OCI-LY7 (cell line): ENCODE measurements at regions not wholly inside any gene's neighbourhood (a gene's known extent, or its start where the extent isn't known, plus 50 kb on each side); places are given as distances from the start of the nearest gene placed in this dataset.

Source experiments
- BruUV-seq: library from RNA; stranded (reverse); fragments of 400-500 nt; replicated peaks from 2 replicates; lab custom pipeline; 2021; lab: Mats Ljungman, UMichigan
- CTCF ChIA-PET: fragments of 300-600 bp; sonication (Branson Sonifier 250); formaldehyde crosslinking; loops from one replicate; lab custom pipeline; 2022; ENCODE audit warnings: antibody characterized with exemption; ENCODE audit not compliant: unreplicated experiment; lab: Charles Lee
- POLR2A ChIA-PET: fragments of 300-600 bp; sonication (Branson Sonifier 250); formaldehyde crosslinking; loops from one replicate; lab custom pipeline; 2022; ENCODE audit warnings: antibody characterized with exemption; lab: Charles Lee
- DNase-seq: peaks from one replicate; pipeline ENCODE4 v3.0.0-alpha.2; 2015; ENCODE audit warnings: low spot score
- H2AFZ ChIP-seq: fragments of 200-600 bp; sonication (generic), shearing (Covaris generic); 2 replicates; pipeline ENCODE4 v1.6.1; 2014; ENCODE audit warnings: mild to moderate bottlenecking, antibody characterized with exemption, low read length, moderate library complexity
- H3K27ac ChIP-seq: fragments of 200-600 bp; sonication (generic); 2 replicates; pipeline ENCODE4 v1.5.1; 2014; ENCODE audit warnings: mixed run types, low read depth, mild to moderate bottlenecking, moderate library complexity, low read length, inconsistent platforms; ENCODE audit not compliant: poor library complexity, severe bottlenecking
- H3K36me3 ChIP-seq: fragments of 200-600 bp; sonication (generic); 2 replicates; pipeline ENCODE4 v1.6.1; 2014; ENCODE audit warnings: mild to moderate bottlenecking, antibody characterized with exemption, low read length, moderate library complexity, mixed read lengths; ENCODE audit not compliant: insufficient read depth
- H3K4me1 ChIP-seq: fragments of 200-600 bp; sonication (generic); 2 replicates; pipeline ENCODE4 v1.5.1; 2014; ENCODE audit warnings: mild to moderate bottlenecking, low read length; ENCODE audit not compliant: insufficient read depth, poor library complexity, severe bottlenecking
- H3K4me2 ChIP-seq: fragments of 200-600 bp; sonication (generic); 2 replicates; pipeline ENCODE4 v1.6.1; 2014; ENCODE audit warnings: mild to moderate bottlenecking, low read length
- H3K4me3 ChIP-seq: fragments of 200-600 bp; sonication (generic); 2 replicates; pipeline ENCODE4 v1.5.1; 2014; ENCODE audit warnings: mild to moderate bottlenecking, low read depth, low read length; ENCODE audit not compliant: poor library complexity, severe bottlenecking
- H3K79me2 ChIP-seq: fragments of 200-600 bp; sonication (generic); 2 replicates; pipeline ENCODE4 v1.6.1; 2016; ENCODE audit warnings: low read depth, mild to moderate bottlenecking, low read length, moderate library complexity, mixed read lengths; ENCODE audit not compliant: insufficient read depth
- H3K9me2 ChIP-seq: fragments of 200-600 bp; sonication (generic); 2 replicates; pipeline ENCODE4 v1.6.1; 2016; ENCODE audit warnings: mild to moderate bottlenecking, low read length, mixed read lengths; ENCODE audit not compliant: insufficient read depth
- H3K9me3 ChIP-seq: fragments of 200-600 bp; sonication (generic); 2 replicates; pipeline ENCODE4 v1.6.1; 2014; ENCODE audit warnings: mild to moderate bottlenecking, mixed run types, low read length, mixed read lengths
- H4K20me1 ChIP-seq: fragments of 200-600 bp; sonication (generic); 2 replicates; pipeline ENCODE4 v1.6.1; 2014; ENCODE audit warnings: mild to moderate bottlenecking, antibody characterized with exemption, low read length, moderate library complexity, mixed read lengths; ENCODE audit not compliant: insufficient read depth
- CTCF ChIP-seq: fragments of 200-600 bp; sonication (generic); conservative IDR thresholded peaks from 2 replicates; pipeline ENCODE4 v1.5.1; 2014; ENCODE audit warnings: mild to moderate bottlenecking, antibody characterized with exemption, low read length, moderate library complexity, mixed read lengths
- EZH2phosphoT487 ChIP-seq: fragments of 200-600 bp; sonication (generic); IDR thresholded peaks from 2 replicates; pipeline ENCODE4 v1.6.1; 2018; ENCODE audit warnings: low read depth, borderline replicate concordance, mild to moderate bottlenecking, mixed run types, antibody characterized with exemption, low read length, moderate library complexity, mixed read lengths
- intact Hi-C: fragments of 100-400 bp; cut with micrococcal nuclease; formaldehyde crosslinking; loops from one replicate; pipeline ENCODE4 v1.10.0; 2022; ENCODE audit not compliant: unreplicated experiment

DNA sequence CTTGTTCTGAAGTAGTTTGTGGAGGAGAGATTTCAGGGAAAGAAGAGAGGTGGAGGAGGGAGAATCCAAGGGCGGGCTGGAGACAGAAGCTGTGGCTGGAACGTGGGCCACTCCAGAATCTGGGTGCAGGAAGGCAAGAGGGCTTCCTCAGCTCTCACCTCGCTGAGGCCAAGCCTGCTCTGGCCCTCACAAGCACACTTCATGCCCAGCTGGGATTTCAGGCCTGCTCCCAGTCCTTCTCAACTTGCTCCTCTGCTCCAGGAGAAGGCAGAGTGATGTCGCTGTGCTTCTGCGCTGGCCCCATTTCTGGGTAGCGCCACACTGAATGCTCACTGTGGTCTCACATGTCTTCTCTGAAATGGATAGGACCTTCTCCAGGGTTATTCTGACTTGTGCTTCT, 328.8 kb downstream of the FGF9 start:
- no TSS peak for BruUV-seq
- Histone ChIP-seq H3K79me2 (no peaks in the 10 kb centered on the region), H2AFZ (no peak overlapping the region), H3K27ac (no peak overlapping the region), H3K36me3 (no peaks in the 10 kb centered on the region), H3K4me2 (no peak overlapping the region), H3K9me2 (no peaks in the 10 kb centered on the region), H3K9me3 (no peaks in the 10 kb centered on the region), H3K4me1 (no peaks in the 10 kb centered on the region), H3K4me3 (no peak overlapping the region), H4K20me1 (no peaks in the 10 kb centered on the region)
- POLR2A ChIA-PET, result no interaction called here
- intact Hi-C loops, result no loop called here
- DNase-seq, result no peak
- CTCF ChIA-PET, result no interaction called here
- no peak for TF ChIP-seq EZH2phosphoT487
- TF ChIP-seq CTCF, result no peak

GRCh38 chr13:22000191-22000590, 329.3 kb downstream of the FGF9 start:
- no peak overlapping the region for H2AFZ ChIP-seq
- CTCF ChIA-PET, result no interaction called here
- H3K79me2 ChIP-seq, result no peaks in the 10 kb centered on the region
- H3K9me3 ChIP-seq, result no peaks in the 10 kb centered on the region
- H3K4me2 ChIP-seq, result no peak overlapping the region
- no peak overlapping the region for H3K27ac ChIP-seq
- no peaks in the 10 kb centered on the region for H3K4me1 ChIP-seq
- intact Hi-C loops, result no loop called here
- no peak for DNase-seq
- POLR2A ChIA-PET, result no interaction called here
- no peaks in the 10 kb centered on the region for H4K20me1 ChIP-seq
- H3K9me2 ChIP-seq, result no peaks in the 10 kb centered on the region
- no TSS peak for BruUV-seq
- no peaks in the 10 kb centered on the region for H3K36me3 ChIP-seq
- no peak overlapping the region for H3K4me3 ChIP-seq
- TF ChIP-seq CTCF, result no peak
- TF ChIP-seq EZH2phosphoT487, result no peak

- CTCF ChIA-PET, result no interaction called here
- H3K4me3 ChIP-seq, result no peak overlapping the region
- no peak for DNase-seq
- no peaks in the 10 kb centered on the region for H3K79me2 ChIP-seq
- no peak overlapping the region for H3K4me2 ChIP-seq
- H4K20me1 ChIP-seq, result no peaks in the 10 kb centered on the region
- H2AFZ ChIP-seq, result no peak overlapping the region
- H3K36me3 ChIP-seq, result no peaks in the 10 kb centered on the region
- TF ChIP-seq CTCF, result no peak
- TF ChIP-seq EZH2phosphoT487, result no peak
- no peak overlapping the region for H3K27ac ChIP-seq
- intact Hi-C loops, result no loop called here
- no peaks in the 10 kb centered on the region for H3K9me3 ChIP-seq
- POLR2A ChIA-PET, result no interaction called here
- no peaks in the 10 kb centered on the region for H3K4me1 ChIP-seq
- no TSS peak for BruUV-seq
- no peaks in the 10 kb centered on the region for H3K9me2 ChIP-seq
Observed at GRCh38 chr13:22001336-22001735, 330.5 kb downstream of the FGF9 start.
